ENCODE measurements at regions not wholly inside any gene's neighbourhood (a gene's known extent, or its start where the extent isn't known, plus 50 kb on each side); places are given as distances from the start of the nearest gene placed in this dataset.
A peak's percentile ranks its signal among the peaks of the same experiment; 100 is the strongest.
"Not testable (repeated sequence)": the region's sequence is repeated elsewhere in the genome, so short reads cannot be mapped to it uniquely, and the experiment has no call there.

DNA sequence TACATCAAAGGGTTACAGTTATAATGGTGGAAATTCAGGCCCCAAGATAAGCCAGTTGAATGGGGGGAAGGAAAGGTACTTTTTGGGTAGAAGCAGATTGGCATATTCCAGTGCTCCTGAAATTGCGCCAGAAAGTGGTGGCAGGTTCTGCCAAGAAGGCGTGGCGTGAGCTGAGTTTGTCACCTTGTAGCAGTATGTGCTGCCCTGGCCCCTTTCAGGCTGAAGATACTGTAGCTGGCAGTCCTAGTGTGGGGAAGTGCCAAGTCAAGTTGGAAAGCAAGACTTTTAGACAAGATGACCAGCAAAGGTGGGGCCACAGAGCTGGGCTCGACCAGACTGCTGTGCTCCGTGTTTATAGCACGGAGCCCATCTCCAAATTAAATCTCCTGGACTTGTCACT lies 133.6 kb upstream of the GLRA1 start:
- no peak for ATAC-seq (ENCODE audit: low read depth)
- peaks cover 7% of the 10 kb centered on the region for H3K27me3 Mint-ChIP-seq
- no peak for DNase-seq (ENCODE audit: low spot score in 2 of 2)
- peak overlapping the region; percentile 85 for H3K27ac Mint-ChIP-seq
- H3K36me3 Mint-ChIP-seq, result peaks cover 7% of the 10 kb centered on the region
- H3K4me1 Mint-ChIP-seq, result peaks cover 19% of the 10 kb centered on the region
- no peak overlapping the region for H3K4me3 Mint-ChIP-seq
- H3K9me3 Mint-ChIP-seq, result peaks cover 7% of the 10 kb centered on the region

DNA sequence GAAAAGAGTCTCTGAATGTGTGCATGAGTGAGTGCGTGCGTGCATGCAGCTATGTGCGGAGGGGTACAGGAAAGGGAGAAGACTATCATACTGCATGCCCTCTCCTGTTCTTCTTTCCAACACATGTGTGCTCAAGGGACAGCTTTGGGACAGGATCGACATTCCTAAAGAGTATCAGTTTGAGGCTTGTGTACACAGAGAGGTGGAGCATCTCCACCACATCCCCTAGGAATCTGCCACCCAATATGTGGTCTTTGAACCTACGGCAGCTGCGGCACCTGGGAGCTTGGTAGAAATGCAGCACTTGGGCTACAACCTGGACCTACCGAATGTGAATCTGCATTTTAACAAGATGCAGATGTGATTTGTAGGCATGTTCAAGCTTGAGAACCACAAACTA lies 132.3 kb upstream of the GLRA1 start:
- DNase-seq (ENCODE audit: low spot score in 2 of 2) (no peak), ATAC-seq (ENCODE audit: low read depth) (no peak)
- no peak overlapping the region for H3K27ac Mint-ChIP-seq
- no peak overlapping the region for H3K4me3 Mint-ChIP-seq
- peaks cover 11% of the 10 kb centered on the region for H3K4me1 Mint-ChIP-seq
- H3K27me3 Mint-ChIP-seq, result peaks cover 7% of the 10 kb centered on the region
- peaks cover 5% of the 10 kb centered on the region for H3K9me3 Mint-ChIP-seq
- H3K36me3 Mint-ChIP-seq, result peaks cover 7% of the 10 kb centered on the region

DNA sequence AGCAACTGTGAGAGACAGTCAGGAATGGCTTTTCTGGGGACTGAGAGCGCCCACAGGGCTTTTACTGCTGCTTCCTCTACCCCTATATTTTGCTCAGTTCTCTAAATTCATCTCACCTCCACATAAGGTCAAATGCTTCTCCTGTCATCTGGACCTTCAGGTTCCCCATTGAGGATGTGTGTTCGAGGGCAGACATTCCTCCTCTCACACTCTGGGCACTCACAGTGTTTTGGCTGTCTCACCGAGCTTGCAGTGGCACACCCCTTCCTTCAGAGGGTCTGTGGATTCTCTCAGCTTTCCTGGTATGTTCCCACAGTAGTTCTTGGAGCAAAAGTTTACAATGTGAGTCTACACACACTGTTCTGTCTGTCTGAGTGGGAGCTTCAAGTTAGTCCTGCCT lies 127.8 kb upstream of the GLRA1 start:
- H3K4me3 Mint-ChIP-seq, result no peak overlapping the region
- H3K36me3 Mint-ChIP-seq, result peaks cover 15% of the 10 kb centered on the region
- H3K27ac Mint-ChIP-seq, result no peak overlapping the region
- ATAC-seq (ENCODE audit: low read depth), result no peak
- H3K27me3 Mint-ChIP-seq, result peaks cover 7% of the 10 kb centered on the region
- peaks cover 18% of the 10 kb centered on the region for H3K9me3 Mint-ChIP-seq
- no peak for DNase-seq (ENCODE audit: low spot score in 2 of 2)
- peaks cover under 1% of the 10 kb centered on the region for H3K4me1 Mint-ChIP-seq

DNA sequence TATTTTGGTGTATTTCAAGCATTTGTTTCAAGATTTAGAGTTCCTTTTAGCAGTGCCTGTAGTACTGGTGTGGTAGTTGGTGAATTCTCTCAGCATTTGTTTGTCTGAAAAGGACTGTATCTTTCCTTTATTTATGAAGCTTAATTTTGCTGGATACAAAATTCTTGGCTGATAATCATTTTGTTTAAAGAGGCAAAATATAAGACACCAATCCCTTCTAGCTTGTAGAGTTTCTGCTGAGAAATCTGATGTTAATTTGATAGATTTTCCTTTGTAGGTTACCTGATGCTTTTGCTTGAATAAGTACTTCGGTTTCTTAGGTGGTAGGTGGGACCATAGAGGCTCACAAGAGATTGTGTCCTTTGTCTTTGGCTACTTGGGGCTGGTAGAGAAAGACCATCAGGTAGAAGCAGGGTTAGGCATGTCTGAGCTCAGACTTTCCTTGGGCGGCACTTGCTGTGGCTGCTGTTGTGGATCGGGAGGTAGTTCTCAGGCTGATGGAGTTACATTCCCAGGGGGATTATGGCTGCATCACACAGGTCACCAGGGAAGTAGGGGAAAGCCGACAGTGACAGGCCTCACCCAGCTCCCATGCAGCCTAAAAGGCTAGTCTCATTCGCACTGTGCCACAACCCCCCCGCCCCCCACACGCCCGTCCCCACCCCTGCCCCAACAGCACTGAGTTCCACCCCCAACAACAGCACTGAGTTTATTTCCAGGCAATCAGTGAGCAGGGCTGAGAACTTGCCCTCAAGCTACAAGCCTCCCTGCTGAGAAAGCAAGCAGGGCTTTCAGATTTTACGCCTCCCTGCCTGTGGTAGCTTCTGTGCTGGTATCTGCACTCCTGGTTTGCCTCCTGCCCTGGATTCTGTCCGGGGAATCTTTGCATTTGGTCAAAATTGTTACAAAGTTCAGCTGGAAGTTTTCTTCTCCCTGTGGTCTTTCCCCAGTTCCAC lies 127.1 kb upstream of the GLRA1 start:
- H3K36me3 Mint-ChIP-seq, result peaks cover 16% of the 10 kb centered on the region
- ATAC-seq (ENCODE audit: low read depth) (no peak), DNase-seq (ENCODE audit: low spot score in 2 of 2) (no peak)
- H3K27ac Mint-ChIP-seq, result no peak overlapping the region
- H3K9me3 Mint-ChIP-seq, result peaks cover 18% of the 10 kb centered on the region
- peaks cover 3% of the 10 kb centered on the region for H3K4me1 Mint-ChIP-seq
- H3K4me3 Mint-ChIP-seq, result no peak overlapping the region
- H3K27me3 Mint-ChIP-seq, result peaks cover 7% of the 10 kb centered on the region

DNA sequence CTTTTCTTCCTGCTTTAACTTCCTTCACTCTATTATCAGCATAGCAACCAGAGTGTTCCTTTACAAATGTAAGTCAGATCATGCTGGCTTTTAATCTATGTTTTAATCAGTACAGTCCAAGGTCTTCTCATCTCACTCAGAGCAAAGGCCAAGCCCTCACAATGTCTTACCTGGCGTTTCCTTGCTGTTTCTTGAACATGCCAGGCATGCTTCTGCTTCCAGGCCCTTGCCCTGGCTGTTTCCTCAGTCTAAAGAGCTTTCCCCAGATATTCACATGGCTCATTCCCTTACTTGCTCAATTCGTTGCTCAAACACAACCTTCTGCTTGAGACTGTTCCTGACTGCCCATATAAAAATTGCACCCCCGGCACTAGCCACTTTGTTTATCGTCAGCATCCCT lies 121.7 kb upstream of the GLRA1 start:
- ATAC-seq (ENCODE audit: low read depth) (no peak), DNase-seq (ENCODE audit: low spot score in 2 of 2) (no peak)
- Mint-ChIP-seq H3K27me3 (no peaks in the 10 kb centered on the region), H3K27ac (no peak overlapping the region), H3K36me3 (peaks cover 13% of the 10 kb centered on the region), H3K4me1 (peaks cover 4% of the 10 kb centered on the region), H3K9me3 (peaks cover 20% of the 10 kb centered on the region), H3K4me3 (no peak overlapping the region)

DNA sequence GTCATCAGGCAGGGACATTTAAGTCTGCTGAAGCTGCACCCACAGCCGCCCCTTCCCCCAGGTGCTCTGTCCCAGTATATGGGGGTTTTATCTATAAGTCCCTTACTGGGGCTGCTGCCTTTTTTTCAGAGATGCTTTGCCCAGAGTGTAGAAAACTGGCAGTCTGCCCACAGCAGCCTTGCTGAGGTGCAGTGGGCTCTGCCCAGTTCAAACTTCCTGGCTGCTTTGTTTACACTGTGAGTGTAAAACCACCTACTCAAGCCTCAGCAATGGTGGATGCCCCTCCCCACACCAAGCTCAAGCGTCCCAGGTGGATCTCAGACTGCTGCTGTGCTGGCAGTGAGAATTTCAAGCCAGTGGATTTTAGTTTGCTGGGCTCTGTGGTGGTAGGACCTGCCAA lies 114.2 kb upstream of the GLRA1 start:
- H3K9me3 Mint-ChIP-seq; DNase-seq (ENCODE audit: low spot score in 2 of 2); H3K27ac Mint-ChIP-seq; H3K4me3 Mint-ChIP-seq; H3K36me3 Mint-ChIP-seq; H3K4me1 Mint-ChIP-seq; H3K27me3 Mint-ChIP-seq: not testable (repeated sequence)
- ATAC-seq (ENCODE audit: low read depth), result peak; percentile 19

DNA sequence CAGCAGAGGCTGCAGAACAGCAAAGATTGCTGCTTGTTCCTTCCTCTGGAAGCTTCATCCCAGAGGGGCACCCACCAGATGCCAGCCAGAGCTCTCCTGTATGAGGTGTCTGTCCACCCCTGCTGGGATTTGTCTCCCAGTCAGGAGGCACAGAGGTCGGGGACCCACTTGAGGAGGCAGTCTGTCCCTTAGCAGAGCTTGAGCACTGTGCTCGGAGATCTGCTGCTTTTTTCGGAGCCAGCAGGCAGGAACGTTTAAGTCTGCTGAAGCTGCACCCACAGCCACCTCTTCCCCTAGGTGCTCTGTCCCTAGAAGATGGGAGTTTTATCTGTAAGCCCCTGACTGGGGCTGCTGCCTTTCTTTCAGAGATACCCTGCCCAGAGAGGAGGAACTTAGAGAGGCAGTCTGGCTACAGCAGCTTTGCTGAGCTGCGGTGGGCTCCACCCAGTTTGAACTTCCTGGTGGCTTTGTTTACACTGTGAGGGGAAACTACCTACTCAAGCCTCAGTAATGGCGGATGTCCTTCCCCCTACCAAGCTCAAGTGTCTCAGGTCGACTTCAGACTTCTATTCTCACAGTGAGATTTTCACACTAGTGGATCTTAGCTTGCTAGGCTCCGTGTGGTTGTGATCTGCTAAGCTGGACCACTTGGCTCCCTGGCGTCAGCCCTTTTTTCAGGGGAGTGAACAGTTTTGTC lies 101.8 kb upstream of the GLRA1 start:
- H3K4me3 Mint-ChIP-seq, result peak overlapping the region; percentile 27
- ATAC-seq (ENCODE audit: low read depth), result peak; percentile 96
- not testable (repeated sequence) for H3K27me3 Mint-ChIP-seq, H3K4me1 Mint-ChIP-seq
- H3K27ac Mint-ChIP-seq, result peak overlapping the region; percentile 90
- H3K9me3 Mint-ChIP-seq, result peaks cover 37% of the 10 kb centered on the region
- peak; percentile 24 to 53 for DNase-seq (ENCODE audit: low spot score in 2 of 2)
- H3K36me3 Mint-ChIP-seq, result peaks cover 45% of the 10 kb centered on the region

DNA sequence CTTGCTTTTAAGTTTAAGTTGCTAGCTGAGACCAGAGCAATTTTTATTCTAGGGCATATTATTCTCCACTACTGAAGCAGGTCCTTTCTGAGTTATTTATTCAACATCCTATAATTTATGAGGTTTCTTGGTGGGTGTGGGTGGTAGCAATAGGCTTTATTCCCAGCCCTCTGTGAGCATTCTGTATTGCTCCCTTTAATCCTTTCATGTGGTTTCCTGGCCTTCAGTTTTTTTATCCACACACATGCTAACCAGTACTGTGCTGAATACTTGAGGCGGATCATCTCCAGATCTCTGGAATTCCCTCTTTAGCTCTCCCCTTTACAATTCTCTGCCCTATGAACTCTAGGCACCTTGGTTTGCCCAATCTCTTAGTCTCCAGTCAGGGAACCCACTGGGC lies 91.8 kb upstream of the GLRA1 start:
- DNase-seq (ENCODE audit: low spot score in 2 of 2) (no peak), ATAC-seq (ENCODE audit: low read depth) (no peak)
- Mint-ChIP-seq H3K4me3 (no peak overlapping the region), H3K36me3 (peaks cover 9% of the 10 kb centered on the region), H3K27me3 (peaks cover 1% of the 10 kb centered on the region), H3K4me1 (peaks cover 6% of the 10 kb centered on the region), H3K27ac (no peak overlapping the region), H3K9me3 (peaks cover 6% of the 10 kb centered on the region)

DNA sequence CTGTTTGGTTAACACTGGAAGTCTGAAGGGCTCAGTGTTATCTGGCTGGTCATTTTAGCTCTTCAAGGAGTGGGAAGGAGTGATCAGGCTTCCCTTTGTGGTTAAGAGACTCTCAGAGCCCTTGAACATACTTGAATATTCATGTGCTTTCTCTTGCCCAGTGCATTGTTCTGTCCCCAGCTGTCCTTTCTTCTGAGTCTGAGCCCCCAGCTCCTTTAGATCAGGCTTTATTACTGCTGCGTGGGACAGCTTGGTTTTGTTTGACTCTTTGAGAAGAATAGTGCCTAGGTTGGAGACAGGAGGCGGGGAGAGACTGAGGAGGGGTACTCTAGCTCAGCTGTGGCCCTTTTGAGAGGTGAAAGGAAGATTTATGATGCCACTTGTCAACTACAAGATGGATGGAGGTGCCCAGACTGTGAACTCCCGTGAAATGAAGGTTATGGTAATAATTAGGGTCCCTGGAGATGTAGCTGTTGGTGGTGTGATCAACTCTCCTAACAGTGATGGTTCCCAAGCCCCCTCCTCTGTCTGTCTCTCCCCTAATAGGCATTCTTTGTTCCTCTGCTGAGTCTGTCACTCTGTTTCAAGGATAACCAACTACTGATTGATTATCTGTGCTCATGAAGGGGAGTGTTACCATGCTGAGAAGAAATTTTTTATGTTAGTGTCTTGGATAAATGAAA lies 83.1 kb upstream of the GLRA1 start:
- peaks cover 1% of the 10 kb centered on the region for H3K9me3 Mint-ChIP-seq
- ATAC-seq (ENCODE audit: low read depth) (no peak), DNase-seq (ENCODE audit: low spot score in 2 of 2) (no peak)
- H3K36me3 Mint-ChIP-seq, result peaks cover 2% of the 10 kb centered on the region
- no peak overlapping the region for H3K27ac Mint-ChIP-seq
- H3K27me3 Mint-ChIP-seq, result peaks cover 3% of the 10 kb centered on the region
- H3K4me1 Mint-ChIP-seq, result no peaks in the 10 kb centered on the region
- H3K4me3 Mint-ChIP-seq, result no peak overlapping the region

DNA sequence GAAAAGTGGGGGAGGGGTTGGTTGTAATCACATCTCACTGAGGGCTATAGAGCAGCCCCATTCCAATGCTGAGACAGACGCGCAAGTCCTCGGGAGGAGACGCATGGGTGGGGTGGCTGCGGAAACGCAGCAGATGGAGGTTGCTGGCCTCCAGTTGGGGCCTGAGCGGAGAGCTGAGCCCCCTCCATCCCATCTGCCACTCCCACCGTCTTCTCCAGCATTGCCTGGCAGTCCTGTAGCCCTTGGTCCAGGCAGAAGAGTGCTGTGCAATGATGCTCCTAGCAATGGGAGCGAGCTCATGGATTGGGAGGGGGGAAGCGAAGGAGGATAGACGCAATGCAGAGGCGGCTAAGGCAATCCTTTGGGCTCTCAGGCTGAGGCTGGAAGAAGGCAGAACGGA lies 79.4 kb upstream of the GLRA1 start:
- peaks cover 2% of the 10 kb centered on the region for H3K27me3 Mint-ChIP-seq
- no peaks in the 10 kb centered on the region for H3K4me1 Mint-ChIP-seq
- ATAC-seq (ENCODE audit: low read depth) (no peak), DNase-seq (ENCODE audit: low spot score in 2 of 2) (no peak)
- H3K4me3 Mint-ChIP-seq, result no peak overlapping the region
- H3K9me3 Mint-ChIP-seq, result peaks cover 6% of the 10 kb centered on the region
- H3K27ac Mint-ChIP-seq, result no peak overlapping the region
- H3K36me3 Mint-ChIP-seq, result peaks cover 2% of the 10 kb centered on the region

Data from memory B cell (primary cell).